ENCODE measurements at regions not wholly inside any gene's neighbourhood (a gene's known extent, or its start where the extent isn't known, plus 50 kb on each side); places are given as distances from the start of the nearest gene placed in this dataset.

GRCh38 chr12:108392284-108392683 lies 53.2 kb upstream of the CMKLR1 start:
- H3K27me3 ChIP-seq, result no peaks in the 10 kb centered on the region
- no peak for TF ChIP-seq Cebpa-rat (IDR thresholded peaks at IDR 0.05)
- H4K20me1 ChIP-seq, result 0 out of 22 replicates have a peak, but pooled peaks cover 0 to 5% (median 0%) of the 10 kb centered on the region in 11 experiments
- no peak overlapping the region for H3K9ac ChIP-seq
- H3K27ac ChIP-seq, result no peak overlapping the region
- H3K9me3 ChIP-seq (replicated peaks in 1 of 11), result 0 out of 22 replicates have a peak, but pooled peaks cover 0 to 8% (median 0%) of the 10 kb centered on the region in 11 experiments
- H3K36me3 ChIP-seq, result no peaks in the 10 kb centered on the region
- H3K4me3 ChIP-seq, result no peak overlapping the region
- H3K4me1 ChIP-seq, result no peaks in the 10 kb centered on the region
- H3K4me2 ChIP-seq, result no peak overlapping the region

DNA sequence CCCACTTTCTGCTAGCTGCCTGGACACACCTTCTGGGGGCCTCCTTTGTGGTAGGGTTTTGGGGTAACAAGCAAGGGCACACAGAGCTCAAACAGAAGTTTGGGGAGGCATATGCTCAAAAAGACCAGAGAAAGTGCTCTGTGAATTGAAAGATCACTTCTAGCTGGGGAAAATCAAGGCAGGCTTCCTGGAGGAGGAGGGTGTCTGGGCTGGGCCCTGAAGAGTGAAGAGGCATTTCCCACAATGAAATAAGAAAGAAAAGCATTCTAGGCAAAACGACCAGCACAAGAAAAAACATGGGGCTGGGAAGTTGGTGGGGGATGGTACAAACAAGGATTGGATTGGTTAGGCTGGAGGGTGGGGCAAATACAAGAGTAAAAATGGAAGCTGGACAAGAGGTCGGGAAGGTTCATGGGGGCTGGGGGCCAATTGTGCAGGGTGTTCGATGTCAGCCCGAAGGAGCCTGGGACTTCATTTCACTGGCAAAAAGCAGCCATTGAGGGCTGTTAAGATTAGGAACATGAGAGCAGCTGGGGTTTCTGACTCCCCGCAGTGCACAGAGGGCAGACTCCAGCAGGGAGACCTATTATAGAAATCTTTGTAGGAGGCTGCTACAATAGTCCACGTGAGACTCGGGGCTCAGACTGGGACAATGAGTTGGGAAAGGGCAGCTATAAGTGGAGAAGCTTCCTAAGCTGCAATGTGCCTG lies 51.5 kb upstream of the CMKLR1 start:
- Histone ChIP-seq H3K36me3 (no peaks in the 10 kb centered on the region), H3K27me3 (no peaks in the 10 kb centered on the region), H4K20me1 (0 out of 22 replicates have a peak, but pooled peaks cover 0 to 5% (median 0%) of the 10 kb centered on the region in 11 experiments), H3K27ac (no peak overlapping the region), H3K4me2 (no peak overlapping the region), H3K4me1 (no peaks in the 10 kb centered on the region), H3K9ac (no peak overlapping the region), H3K9me3 (replicated peaks in 1 of 11) (peaks cover 0 to 2% (median 0%) of the 10 kb centered on the region in 11 experiments; a peak in 5 of 22 replicates), H3K4me3 (no peak overlapping the region)
- no peak for TF ChIP-seq Cebpa-rat (IDR thresholded peaks at IDR 0.05)

GRCh38 chr12:108389544-108389943 lies 50.4 kb upstream of the CMKLR1 start:
- H3K4me1 ChIP-seq, result no peaks in the 10 kb centered on the region
- TF ChIP-seq Cebpa-rat (IDR thresholded peaks at IDR 0.05), result no peak
- no peak overlapping the region for H3K27ac ChIP-seq

More at GRCh38 chr12:108389544-108389943, 50.4 kb upstream of the CMKLR1 start:
- peaks cover 8 to 13% (median 11%) of the 10 kb centered on the region in 11 experiments for H3K9me3 ChIP-seq (replicated peaks in 1 of 11)
- H3K4me3 ChIP-seq, result no peak overlapping the region
- H3K36me3 ChIP-seq, result no peaks in the 10 kb centered on the region
- H3K9ac ChIP-seq, result no peak overlapping the region
- H3K27me3 ChIP-seq, result no peaks in the 10 kb centered on the region
- H3K4me2 ChIP-seq, result no peak overlapping the region
- 0 out of 22 replicates have a peak, but pooled peaks cover 0 to 5% (median 0%) of the 10 kb centered on the region in 11 experiments for H4K20me1 ChIP-seq
